NCI-H2227 (cell line): ENCODE measurements at regions not wholly inside any gene's neighbourhood (a gene's known extent, or its start where the extent isn't known, plus 50 kb on each side); places are given as distances from the start of the nearest gene placed in this dataset.
"Not testable (repeated sequence)": the region's sequence is repeated elsewhere in the genome, so short reads cannot be mapped to it uniquely, and the experiment has no call there.

Source experiments
- DNase-seq: peaks from one replicate; lab custom pipeline; 2025; ENCODE audit not compliant: unreplicated experiment; lab: John Stamatoyannopoulos, UW

GRCh38 chr9:75532233-75533050 is 358.0 kb upstream of the PCSK5 start:
- DNase-seq, result peak; percentile 14

GRCh38 chr9:75539523-75539922 is 350.9 kb upstream of the PCSK5 start:
- DNase-seq, result no peak

- DNase-seq, result no peak
Measured at GRCh38 chr9:75540185-75540584, 350.3 kb upstream of the PCSK5 start.

GRCh38 chr9:75541734-75542133 is 348.7 kb upstream of the PCSK5 start:
- DNase-seq, result no peak

- DNase-seq, result no peak
Measured at GRCh38 chr9:75544815-75545214, 345.7 kb upstream of the PCSK5 start.

- DNase-seq, result no peak
Measured at GRCh38 chr9:75545287-75545686, 345.2 kb upstream of the PCSK5 start.

- no peak for DNase-seq
Measured at GRCh38 chr9:75548871-75549270, 341.6 kb upstream of the PCSK5 start.

GRCh38 chr9:75551861-75552260 is 338.6 kb upstream of the PCSK5 start:
- no peak for DNase-seq

- DNase-seq, result no peak
Measured at GRCh38 chr9:75552941-75553340, 337.5 kb upstream of the PCSK5 start.

GRCh38 chr9:75566813-75567212 is 323.7 kb upstream of the PCSK5 start:
- not testable (repeated sequence) for DNase-seq

- no peak for DNase-seq
Measured at GRCh38 chr9:75570538-75570937, 319.9 kb upstream of the PCSK5 start.

- DNase-seq, result no peak
Measured at GRCh38 chr9:75574569-75574968, 315.9 kb upstream of the PCSK5 start.

GRCh38 chr9:75582870-75583269 is 307.6 kb upstream of the PCSK5 start:
- no peak for DNase-seq

- DNase-seq, result no peak
Measured at GRCh38 chr9:75588808-75589207, 301.7 kb upstream of the PCSK5 start.

- DNase-seq, result no peak
Measured at GRCh38 chr9:75589497-75589896, 301.0 kb upstream of the PCSK5 start.

- DNase-seq, result no peak
Measured at GRCh38 chr9:75591972-75592371, 298.5 kb upstream of the PCSK5 start.

GRCh38 chr9:75592586-75592985 is 297.9 kb upstream of the PCSK5 start:
- no peak for DNase-seq

GRCh38 chr9:75593920-75594319 is 296.6 kb upstream of the PCSK5 start:
- no peak for DNase-seq

GRCh38 chr9:75599126-75599525 is 291.3 kb upstream of the PCSK5 start:
- no peak for DNase-seq

- DNase-seq, result no peak
Measured at GRCh38 chr9:75601280-75601679, 289.2 kb upstream of the PCSK5 start.

- DNase-seq, result no peak
Measured at GRCh38 chr9:75602060-75602459, 288.4 kb upstream of the PCSK5 start.

- no peak for DNase-seq
Measured at GRCh38 chr9:75604661-75605060, 285.8 kb upstream of the PCSK5 start.

- DNase-seq, result no peak
Measured at GRCh38 chr9:75607521-75607920, 283.0 kb upstream of the PCSK5 start.
